Activated naive CD8-positive, alpha-beta T cell (primary cell): ENCODE measurements at regions not wholly inside any gene's neighbourhood (a gene's known extent, or its start where the extent isn't known, plus 50 kb on each side); places are given as distances from the start of the nearest gene placed in this dataset.
"Not testable (repeated sequence)": the region's sequence is repeated elsewhere in the genome, so short reads cannot be mapped to it uniquely, and the experiment has no call there.

Experiments used
- H3K27ac Mint-ChIP-seq: one replicate; pipeline ENCODE4 v1.8.0; 2021; ENCODE audit warnings: mixed read lengths
- H3K27me3 Mint-ChIP-seq: one replicate; pipeline ENCODE4 v1.8.0; 2021; ENCODE audit warnings: mixed read lengths
- H3K36me3 Mint-ChIP-seq: one replicate; pipeline ENCODE4 v1.8.0; 2021; ENCODE audit warnings: mixed read lengths
- H3K4me1 Mint-ChIP-seq: one replicate; pipeline ENCODE4 v1.8.0; 2021; ENCODE audit warnings: low read depth, mixed read lengths
- H3K4me3 Mint-ChIP-seq: one replicate; pipeline ENCODE4 v1.8.0; 2021; ENCODE audit warnings: mild to moderate bottlenecking, mixed read lengths
- H3K9me3 Mint-ChIP-seq: one replicate; pipeline ENCODE4 v1.8.0; 2021; ENCODE audit warnings: low read depth, mixed read lengths

DNA sequence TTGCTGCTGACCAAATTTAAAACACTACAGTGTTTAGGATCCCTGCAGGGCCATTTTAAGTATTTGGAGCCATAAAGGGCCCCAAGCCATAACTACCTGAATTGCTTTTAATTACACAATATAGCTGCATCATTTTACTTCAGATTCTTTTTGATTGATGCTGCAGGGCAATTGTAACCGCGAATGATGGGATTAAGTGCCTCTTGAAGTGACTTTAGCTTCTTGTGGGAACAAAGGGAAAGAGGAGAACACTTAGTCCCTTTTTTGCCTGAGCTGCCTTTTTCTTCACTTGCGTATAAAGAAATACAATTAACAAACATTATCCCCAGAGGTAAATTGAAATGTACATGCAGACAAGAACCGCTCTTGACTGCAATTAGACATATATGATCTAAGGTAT lies 228.5 kb downstream of the ZIC5 start:
- Mint-ChIP-seq H3K27me3 (no peaks in the 10 kb centered on the region), H3K27ac (no peak overlapping the region), H3K4me1 (peaks cover 8% of the 10 kb centered on the region)

GRCh38 chr13:99741960-99742359 lies 229.6 kb downstream of the ZIC5 start:
- Mint-ChIP-seq H3K27me3 (no peaks in the 10 kb centered on the region), H3K27ac (no peak overlapping the region), H3K36me3 (no peaks in the 10 kb centered on the region), H3K4me1 (peaks cover 8% of the 10 kb centered on the region), H3K4me3 (no peak overlapping the region), H3K9me3 (no peaks in the 10 kb centered on the region)

More for the DNA sequence above, 228.5 kb downstream of the ZIC5 start:
- Mint-ChIP-seq H3K9me3 (no peaks in the 10 kb centered on the region), H3K4me3 (no peak overlapping the region), H3K36me3 (no peaks in the 10 kb centered on the region)

GRCh38 chr13:99740251-99740979 lies 231.2 kb downstream of the ZIC5 start:
- no peaks in the 10 kb centered on the region for H3K36me3 Mint-ChIP-seq
- peaks cover 8% of the 10 kb centered on the region for H3K4me1 Mint-ChIP-seq
- no peaks in the 10 kb centered on the region for H3K9me3 Mint-ChIP-seq
- H3K27me3 Mint-ChIP-seq, result no peaks in the 10 kb centered on the region
- H3K27ac Mint-ChIP-seq, result no peak overlapping the region
- no peak overlapping the region for H3K4me3 Mint-ChIP-seq

DNA sequence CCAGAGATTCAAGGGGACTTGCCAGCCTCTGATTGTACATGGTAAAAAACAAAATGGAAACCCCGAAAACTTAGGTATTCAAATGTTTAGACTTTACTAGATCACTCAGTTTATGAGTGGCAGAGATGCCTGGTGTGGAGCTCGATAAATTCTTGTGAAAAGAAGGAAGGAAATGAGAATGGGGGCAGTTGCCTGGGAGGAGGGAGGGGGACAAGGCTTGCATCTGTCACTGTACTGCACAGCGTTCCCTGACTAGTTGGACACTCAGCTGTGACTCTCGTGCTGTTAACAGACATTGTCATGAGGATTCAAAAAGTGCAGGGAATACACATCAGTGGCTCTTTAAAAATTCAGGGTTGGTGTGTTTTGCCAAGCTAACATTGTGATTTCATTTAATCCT lies 232.9 kb downstream of the ZIC5 start:
- Mint-ChIP-seq H3K27ac (no peak overlapping the region), H3K9me3 (no peaks in the 10 kb centered on the region), H3K4me3 (no peak overlapping the region), H3K27me3 (no peaks in the 10 kb centered on the region), H3K36me3 (no peaks in the 10 kb centered on the region), H3K4me1 (peaks cover 8% of the 10 kb centered on the region)

- no peaks in the 10 kb centered on the region for H3K9me3 Mint-ChIP-seq
- H3K4me3 Mint-ChIP-seq, result no peak overlapping the region
- H3K27ac Mint-ChIP-seq, result no peak overlapping the region
- peaks cover 8% of the 10 kb centered on the region for H3K4me1 Mint-ChIP-seq
- no peaks in the 10 kb centered on the region for H3K36me3 Mint-ChIP-seq
- no peaks in the 10 kb centered on the region for H3K27me3 Mint-ChIP-seq
Observed at GRCh38 chr13:99737481-99738245, 233.9 kb downstream of the ZIC5 start.

DNA sequence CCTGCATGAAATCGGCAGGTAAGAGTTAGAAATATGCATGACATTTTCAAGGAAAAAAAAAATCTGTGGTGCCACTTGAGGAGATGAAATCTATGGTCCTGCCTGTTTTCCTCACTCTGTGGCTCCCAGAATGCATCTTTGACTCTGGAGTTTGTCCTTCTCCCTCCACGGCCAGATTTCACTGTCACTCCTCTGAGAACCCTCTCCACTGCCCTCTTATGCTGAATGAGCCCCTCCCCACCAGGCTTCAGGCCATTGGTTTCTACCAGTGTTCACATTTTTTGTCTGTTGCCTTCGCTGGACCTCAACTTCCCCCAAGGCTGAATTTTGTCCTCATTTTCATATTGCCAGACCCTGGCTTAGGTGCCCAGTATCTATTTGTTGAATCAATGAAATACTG lies 235.0 kb downstream of the ZIC5 start:
- no peaks in the 10 kb centered on the region for H3K9me3 Mint-ChIP-seq
- no peak overlapping the region for H3K4me3 Mint-ChIP-seq
- no peaks in the 10 kb centered on the region for H3K27me3 Mint-ChIP-seq
- no peak overlapping the region for H3K27ac Mint-ChIP-seq
- peaks cover 8% of the 10 kb centered on the region for H3K4me1 Mint-ChIP-seq
- H3K36me3 Mint-ChIP-seq, result no peaks in the 10 kb centered on the region

GRCh38 chr13:99734013-99734693 lies 232.9 kb downstream of the TM9SF2 start:
- H3K4me1 Mint-ChIP-seq, result peaks cover 2% of the 10 kb centered on the region
- H3K27me3 Mint-ChIP-seq, result no peaks in the 10 kb centered on the region
- H3K36me3 Mint-ChIP-seq, result peaks cover 2% of the 10 kb centered on the region
- no peaks in the 10 kb centered on the region for H3K9me3 Mint-ChIP-seq
- no peak overlapping the region for H3K27ac Mint-ChIP-seq
- H3K4me3 Mint-ChIP-seq, result no peak overlapping the region

DNA sequence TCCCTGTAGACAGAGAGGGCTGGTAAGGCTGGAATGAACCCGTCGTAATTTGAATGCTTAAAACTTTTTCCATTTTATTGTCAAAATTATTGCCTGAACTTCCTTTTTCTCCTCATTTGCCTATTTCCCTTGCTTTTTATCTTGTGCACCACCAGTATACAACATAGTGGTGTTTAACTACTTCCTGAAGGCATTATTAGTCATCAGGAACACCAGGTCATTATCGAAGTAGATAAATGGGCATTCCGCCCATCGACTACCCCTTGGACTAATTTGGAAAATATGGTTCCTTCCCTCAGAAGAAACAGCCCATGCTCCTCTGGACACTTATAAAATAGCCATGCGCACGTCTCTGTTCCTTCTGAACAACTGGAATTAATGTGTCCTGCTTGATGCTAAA lies 232.1 kb downstream of the TM9SF2 start:
- no peak overlapping the region for H3K27ac Mint-ChIP-seq
- H3K27me3 Mint-ChIP-seq, result no peaks in the 10 kb centered on the region
- peaks cover 2% of the 10 kb centered on the region for H3K36me3 Mint-ChIP-seq
- H3K4me3 Mint-ChIP-seq, result no peak overlapping the region
- H3K9me3 Mint-ChIP-seq, result no peaks in the 10 kb centered on the region
- no peaks in the 10 kb centered on the region for H3K4me1 Mint-ChIP-seq

- Mint-ChIP-seq H3K36me3 (peaks cover 6% of the 10 kb centered on the region), H3K4me3 (no peak overlapping the region), H3K27ac (no peak overlapping the region), H3K27me3 (no peaks in the 10 kb centered on the region), H3K9me3 (no peaks in the 10 kb centered on the region), H3K4me1 (no peaks in the 10 kb centered on the region)
Observed at GRCh38 chr13:99731747-99732146, 230.5 kb downstream of the TM9SF2 start.

DNA sequence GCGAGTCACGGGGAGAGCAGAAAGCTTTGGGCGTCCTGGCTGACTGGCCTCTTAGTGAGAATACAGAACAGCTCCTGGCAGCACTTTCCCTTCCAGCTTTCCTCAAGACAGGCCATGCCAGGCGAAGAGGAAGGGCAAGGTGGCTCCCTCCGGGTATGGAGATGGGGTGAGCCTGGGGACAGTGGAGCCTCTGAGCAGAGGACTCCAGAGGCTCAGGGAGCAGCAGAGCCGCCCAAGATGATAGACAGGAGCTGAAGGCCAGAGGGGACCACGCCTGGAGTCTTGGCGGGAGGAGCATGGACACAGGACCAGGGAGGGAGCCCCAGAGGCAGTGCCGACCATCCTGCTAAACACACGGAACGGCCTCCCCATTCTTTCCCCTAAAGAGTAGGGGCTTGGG lies 229.1 kb downstream of the TM9SF2 start:
- H3K4me3 Mint-ChIP-seq, result no peak overlapping the region
- no peaks in the 10 kb centered on the region for H3K27me3 Mint-ChIP-seq
- H3K9me3 Mint-ChIP-seq, result no peaks in the 10 kb centered on the region
- H3K4me1 Mint-ChIP-seq, result no peaks in the 10 kb centered on the region
- H3K36me3 Mint-ChIP-seq, result peaks cover 9% of the 10 kb centered on the region
- H3K27ac Mint-ChIP-seq, result no peak overlapping the region

DNA sequence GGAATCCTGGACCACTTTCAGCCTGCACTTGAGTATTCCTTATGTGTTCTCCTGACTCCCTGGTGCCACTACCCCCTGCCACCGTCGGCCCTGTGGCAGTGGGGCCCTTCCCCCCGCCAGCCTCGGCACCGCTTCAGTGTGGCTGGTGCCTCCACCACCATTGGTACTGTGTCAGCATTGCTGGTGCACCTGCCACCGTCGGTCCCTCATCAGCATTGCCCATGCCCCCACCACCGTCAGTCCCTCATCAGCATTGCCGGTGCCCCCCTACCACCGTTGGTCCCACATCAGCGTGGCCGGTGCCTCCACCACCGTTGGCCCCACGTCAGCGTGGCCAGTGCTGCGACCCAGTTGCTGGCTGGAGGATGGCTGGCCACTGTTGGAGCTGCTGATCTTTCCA lies 228.5 kb downstream of the TM9SF2 start:
- Mint-ChIP-seq H3K27me3 (no peaks in the 10 kb centered on the region), H3K27ac (no peak overlapping the region), H3K4me3 (no peak overlapping the region), H3K9me3 (no peaks in the 10 kb centered on the region), H3K36me3 (peaks cover 9% of the 10 kb centered on the region), H3K4me1 (no peaks in the 10 kb centered on the region)

- not testable (repeated sequence) for H3K27me3 Mint-ChIP-seq, H3K9me3 Mint-ChIP-seq, H3K27ac Mint-ChIP-seq, H3K4me3 Mint-ChIP-seq, H3K4me1 Mint-ChIP-seq
- peaks cover 14% of the 10 kb centered on the region for H3K36me3 Mint-ChIP-seq
Observed at GRCh38 chr13:99727651-99728050, 226.4 kb downstream of the TM9SF2 start.

DNA sequence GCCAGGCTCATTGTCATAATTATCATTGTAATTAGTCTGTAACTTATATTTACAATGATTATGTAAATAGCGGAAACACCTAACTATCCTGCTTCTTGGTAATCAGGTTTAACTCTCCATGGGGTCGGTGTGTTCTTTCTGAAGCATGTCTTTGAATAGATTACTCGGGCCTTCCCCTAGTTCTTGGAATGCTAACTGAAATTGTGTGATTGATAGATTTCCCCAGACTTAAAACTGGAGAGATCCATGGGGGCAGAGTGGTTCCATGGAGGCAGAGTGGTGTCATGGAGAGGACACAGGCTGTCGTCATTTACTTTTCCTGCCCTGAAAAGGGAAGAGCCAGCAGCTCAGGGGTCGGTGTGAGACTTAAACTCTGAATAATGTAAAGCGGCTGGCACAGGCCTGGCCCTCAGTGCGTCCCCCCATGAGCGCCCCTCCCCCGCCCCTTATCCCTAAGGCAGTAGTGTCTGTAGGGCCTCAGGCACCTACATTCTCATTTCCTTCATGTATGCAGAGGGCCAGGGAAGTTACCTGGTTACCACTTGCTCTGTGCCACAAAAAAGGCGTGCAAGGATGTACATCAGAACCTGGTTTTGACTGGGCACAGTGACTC lies 225.1 kb downstream of the TM9SF2 start:
- Mint-ChIP-seq H3K4me3 (no peak overlapping the region), H3K36me3 (peaks cover 18% of the 10 kb centered on the region), H3K27ac (no peak overlapping the region), H3K9me3 (no peaks in the 10 kb centered on the region), H3K4me1 (no peaks in the 10 kb centered on the region), H3K27me3 (no peaks in the 10 kb centered on the region)

GRCh38 chr13:99725644-99726043 lies 224.4 kb downstream of the TM9SF2 start:
- Mint-ChIP-seq H3K27me3 (no peaks in the 10 kb centered on the region), H3K36me3 (peaks cover 18% of the 10 kb centered on the region), H3K4me3 (no peak overlapping the region), H3K9me3 (no peaks in the 10 kb centered on the region), H3K27ac (no peak overlapping the region), H3K4me1 (no peaks in the 10 kb centered on the region)
